NCI-H82 (cell line): ENCODE measurements at regions not wholly inside any gene's neighbourhood (a gene's known extent, or its start where the extent isn't known, plus 50 kb on each side); places are given as distances from the start of the nearest gene placed in this dataset.
"Not testable (repeated sequence)": the region's sequence is repeated elsewhere in the genome, so short reads cannot be mapped to it uniquely, and the experiment has no call there.

Experiments
- DNase-seq: peaks from one replicate; lab custom pipeline; 2025; lab: John Stamatoyannopoulos, UW

DNA sequence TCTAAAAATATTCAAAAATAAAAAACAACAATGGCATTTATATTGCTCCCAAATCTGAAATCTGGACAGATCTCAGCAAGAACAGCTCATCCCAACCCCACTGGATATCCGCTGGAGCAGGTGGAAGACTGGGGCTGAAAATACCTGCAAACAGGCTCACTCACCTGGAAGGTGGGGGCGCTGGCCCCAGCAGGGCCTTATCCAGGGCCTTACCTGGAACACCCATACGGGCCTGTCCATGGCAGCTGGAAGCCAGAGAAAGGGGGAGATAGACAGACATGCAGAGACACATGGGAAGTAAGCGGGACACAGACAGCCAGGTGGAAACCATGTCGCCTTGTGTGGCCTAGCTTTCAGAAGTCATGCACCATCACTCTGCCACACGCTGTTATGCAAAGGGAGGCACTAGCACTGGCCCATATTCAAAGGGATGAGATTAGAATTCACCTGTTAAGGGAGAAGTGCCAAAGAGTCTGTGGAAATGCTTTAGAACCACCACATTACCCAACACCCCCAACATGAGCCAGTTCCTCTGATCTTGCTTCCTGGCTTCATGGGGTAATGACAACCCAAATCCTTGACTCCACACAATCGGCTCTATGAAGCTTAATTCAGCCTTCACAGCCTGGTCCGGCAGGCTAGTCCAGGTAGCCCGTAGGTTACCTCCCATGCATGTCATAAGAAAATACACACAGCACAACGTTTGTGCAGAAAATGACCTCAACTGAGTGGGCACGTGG is 99.0 kb upstream of the CDYL start:
- DNase-seq = no peak

GRCh38 chr6:4676016-4676415 is 100.2 kb upstream of the CDYL start:
- DNase-seq = no peak

- DNase-seq = peak; percentile 29
Measured at GRCh38 chr6:4675121-4675520, 101.1 kb upstream of the CDYL start.

DNA sequence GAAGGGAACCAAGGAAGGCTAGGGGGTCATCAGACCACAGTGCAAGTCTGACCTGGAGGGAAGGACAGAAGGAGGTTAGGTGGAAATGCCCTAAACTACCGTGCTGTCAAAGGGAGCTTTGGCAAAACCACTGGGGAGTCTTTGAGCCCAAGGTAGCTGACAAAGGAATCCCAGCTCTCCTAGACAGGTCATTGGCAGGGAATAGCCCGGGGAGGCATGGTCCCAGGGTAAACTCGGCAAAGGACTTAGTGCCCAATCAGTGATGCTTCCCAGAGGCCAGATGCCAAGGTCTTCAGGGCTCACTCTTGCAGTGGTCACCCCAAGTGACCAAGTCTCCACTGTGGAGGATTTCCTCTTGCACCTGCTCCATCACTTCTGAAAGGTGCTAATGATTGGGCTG is 102.3 kb upstream of the CDYL start:
- no peak for DNase-seq

- no peak for DNase-seq
Measured at GRCh38 chr6:4672772-4673171, 103.4 kb upstream of the CDYL start.

- DNase-seq = no peak
Measured at GRCh38 chr6:4671587-4672115, 104.6 kb upstream of the CDYL start.

- DNase-seq = no peak
Measured at GRCh38 chr6:4670824-4671409, 105.3 kb upstream of the CDYL start.

DNA sequence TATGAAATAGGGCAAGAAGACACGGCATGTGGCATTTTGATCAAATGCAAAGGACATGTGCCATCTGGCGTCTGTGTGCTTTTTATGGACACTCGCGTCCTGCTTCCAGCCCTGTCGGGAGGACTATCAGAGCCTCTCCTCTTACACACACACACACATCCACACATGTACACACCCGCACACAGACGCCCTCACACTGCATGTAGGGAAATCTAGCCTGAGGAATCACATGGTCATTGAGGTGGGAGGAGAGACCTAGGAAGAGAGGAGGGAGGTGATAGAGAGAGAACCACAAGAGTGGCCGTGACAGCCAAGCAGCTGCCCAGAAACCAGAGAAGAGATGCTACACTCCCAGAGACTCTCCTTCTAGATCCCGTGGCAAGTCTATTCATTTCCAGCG is 105.9 kb upstream of the CDYL start:
- no peak for DNase-seq

GRCh38 chr6:4668271-4669179 is 107.7 kb upstream of the CDYL start:
- no peak for DNase-seq

DNA sequence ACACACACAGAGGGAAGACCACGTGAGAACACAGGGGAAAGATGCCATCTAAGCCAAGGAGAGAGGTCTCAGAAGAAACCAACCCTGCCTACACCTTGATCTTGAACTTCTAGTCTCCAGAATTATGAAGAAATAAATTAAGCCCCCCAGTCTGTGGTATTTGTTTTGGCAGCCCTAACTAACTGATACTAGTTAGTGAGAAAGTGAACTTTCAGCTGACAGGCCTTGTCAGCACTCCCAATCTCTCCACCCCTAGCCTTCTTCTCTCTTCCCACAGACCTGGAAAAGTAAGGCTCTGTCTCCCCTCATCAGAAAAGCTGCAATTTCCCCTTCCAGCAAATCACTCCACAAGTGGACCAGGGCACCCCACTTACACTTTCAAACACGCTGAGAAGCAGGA is 108.6 kb upstream of the CDYL start:
- no peak for DNase-seq

GRCh38 chr6:4666886-4667513 is 109.2 kb upstream of the CDYL start:
- DNase-seq = no peak

- no peak for DNase-seq
Measured at GRCh38 chr6:4665489-4666417, 110.5 kb upstream of the CDYL start.

- peak; percentile 5 for DNase-seq
Measured at GRCh38 chr6:4664911-4665310, 111.3 kb upstream of the CDYL start.

DNA sequence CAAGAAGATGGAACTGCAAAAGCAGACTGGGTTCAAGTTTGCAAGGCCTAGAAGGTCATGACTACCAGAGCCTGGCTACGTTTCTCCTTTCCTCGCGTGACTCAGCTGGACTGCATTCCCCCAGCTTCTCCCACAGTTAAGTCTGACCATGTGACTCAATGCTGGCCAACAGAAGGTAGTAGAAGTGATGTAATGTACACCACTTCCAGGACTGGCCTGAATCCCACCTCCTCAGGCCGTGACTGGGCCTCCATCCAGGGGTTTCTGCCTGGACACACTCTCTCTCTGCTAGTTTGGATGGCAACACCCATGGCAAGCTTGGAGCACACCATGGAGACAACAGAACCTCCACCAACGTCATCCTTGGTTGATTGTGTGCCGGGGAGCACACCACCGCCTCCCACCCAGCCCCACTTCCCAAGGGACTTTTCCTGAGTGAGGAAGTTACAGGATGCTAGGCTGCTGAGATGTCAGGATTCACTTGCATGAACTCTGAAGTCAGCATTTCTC is 112.0 kb upstream of the CDYL start:
- no peak for DNase-seq

GRCh38 chr6:4662886-4663285 is 113.3 kb upstream of the CDYL start:
- no peak for DNase-seq

- no peak for DNase-seq
Measured at GRCh38 chr6:4661391-4661790, 114.8 kb upstream of the CDYL start.

GRCh38 chr6:4660377-4661321 is 115.6 kb upstream of the CDYL start:
- no peak for DNase-seq

- DNase-seq = not testable (repeated sequence)
Measured at GRCh38 chr6:4659719-4660118, 116.5 kb upstream of the CDYL start.

- DNase-seq = no peak
Measured at GRCh38 chr6:4658486-4658885, 117.7 kb upstream of the CDYL start.

DNA sequence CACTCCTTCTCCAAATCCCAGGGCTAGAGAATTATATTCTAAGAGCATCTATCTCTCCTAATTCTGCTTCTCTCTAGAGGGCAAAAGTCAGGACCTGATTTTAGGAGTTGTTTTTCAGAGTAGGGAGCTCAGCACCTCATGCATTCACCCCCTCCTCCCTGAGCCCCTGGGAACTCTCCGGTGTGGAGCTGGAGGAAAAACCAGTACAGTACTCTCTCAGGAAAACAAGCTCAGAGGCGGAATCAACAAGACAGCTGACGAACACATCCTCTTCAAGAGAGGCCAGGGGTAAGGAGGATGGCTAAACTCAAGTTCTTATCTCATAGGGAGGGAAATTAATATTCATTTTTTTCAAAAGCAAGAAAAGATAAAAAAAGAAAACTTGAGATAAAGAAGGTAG is 120.1 kb upstream of the CDYL start:
- no peak for DNase-seq
